ENCODE measurements at regions not wholly inside any gene's neighbourhood (a gene's known extent, or its start where the extent isn't known, plus 50 kb on each side); places are given as distances from the start of the nearest gene placed in this dataset.
"Not testable (repeated sequence)": the region's sequence is repeated elsewhere in the genome, so short reads cannot be mapped to it uniquely, and the experiment has no call there.

DNA sequence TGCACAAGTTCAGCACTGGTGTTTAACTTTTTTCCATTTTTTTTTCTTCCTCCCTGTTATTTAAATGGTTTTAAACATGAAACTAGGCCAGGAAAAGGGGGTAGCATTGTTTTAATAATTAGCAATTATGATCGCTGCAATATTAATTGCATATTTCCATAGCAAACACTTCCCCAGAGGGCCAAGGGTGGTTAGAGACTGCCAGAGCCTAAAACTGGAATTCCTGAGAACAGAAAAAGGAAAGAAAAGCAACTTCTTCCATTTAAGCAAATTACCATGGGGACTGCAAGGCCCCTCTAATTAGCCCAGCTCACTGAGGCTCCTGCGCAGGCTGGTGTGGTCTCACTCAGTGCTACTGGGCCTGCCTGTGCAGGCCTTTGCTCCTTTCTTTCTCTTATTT, 201.5 kb downstream of the SMAD2 start:
- no peak for DNase-seq (ENCODE audit: low read depth in 2 of 2)

DNA sequence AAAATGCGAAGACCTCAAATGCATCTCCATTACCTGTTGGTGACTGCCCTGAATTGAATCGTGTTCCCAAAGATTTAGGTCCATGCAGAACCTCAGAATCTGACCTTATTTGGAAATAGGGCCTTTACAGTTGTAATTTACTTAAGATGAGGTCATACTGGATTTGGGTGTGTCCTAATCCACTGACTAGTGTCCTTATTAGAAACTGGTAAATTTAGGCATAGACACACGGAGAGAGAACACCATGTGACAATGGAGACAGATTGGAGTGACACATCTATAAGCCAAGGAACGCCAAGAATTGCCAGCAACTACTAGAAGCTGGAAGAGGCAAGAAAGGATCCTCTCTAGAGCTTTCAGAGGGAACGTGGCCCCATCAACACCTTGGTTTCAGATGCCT, 203.1 kb downstream of the SMAD2 start:
- DNase-seq (ENCODE audit: low read depth in 2 of 2) = no peak

DNA sequence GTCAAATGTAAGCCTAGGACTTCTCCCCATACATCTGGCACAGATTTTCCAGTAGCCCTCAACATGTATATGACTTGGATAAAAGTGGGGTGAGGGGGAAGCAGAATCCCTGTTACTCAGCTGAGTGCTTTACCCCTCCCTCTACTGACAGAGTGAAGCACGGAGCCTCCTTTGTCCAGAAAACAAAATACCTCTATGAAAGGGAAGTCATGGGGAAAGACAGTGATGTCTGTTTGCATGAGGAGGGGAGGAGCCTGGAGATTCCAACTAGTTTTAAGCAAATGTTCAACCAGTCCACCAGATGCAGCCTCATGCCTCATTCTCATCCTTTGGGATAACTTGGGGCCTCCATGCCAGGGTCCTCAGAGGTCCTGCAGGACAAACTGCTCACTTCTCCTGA, 203.9 kb downstream of the SMAD2 start:
- no peak for DNase-seq (ENCODE audit: low read depth in 2 of 2)

DNA sequence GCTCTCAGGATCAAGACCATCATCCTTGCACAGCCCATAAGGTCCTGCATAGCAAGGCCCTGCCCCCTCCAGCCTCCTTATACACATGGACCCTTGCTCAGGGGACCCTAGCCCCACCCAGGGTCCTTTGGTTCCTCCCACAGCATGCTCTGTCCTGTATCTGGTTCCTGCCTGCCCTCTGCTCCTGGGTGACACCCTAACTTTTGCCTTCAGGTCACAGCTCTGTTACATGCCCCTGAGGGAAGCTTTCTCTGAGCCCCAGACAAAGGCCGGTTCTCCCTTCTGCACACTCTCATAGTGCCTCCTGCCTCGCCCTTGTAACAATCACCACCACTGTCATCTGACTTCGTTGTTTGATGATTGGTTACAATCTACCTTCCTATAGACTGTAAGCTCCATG, 204.8 kb downstream of the SMAD2 start:
- no peak for DNase-seq (ENCODE audit: low read depth in 2 of 2)

DNA sequence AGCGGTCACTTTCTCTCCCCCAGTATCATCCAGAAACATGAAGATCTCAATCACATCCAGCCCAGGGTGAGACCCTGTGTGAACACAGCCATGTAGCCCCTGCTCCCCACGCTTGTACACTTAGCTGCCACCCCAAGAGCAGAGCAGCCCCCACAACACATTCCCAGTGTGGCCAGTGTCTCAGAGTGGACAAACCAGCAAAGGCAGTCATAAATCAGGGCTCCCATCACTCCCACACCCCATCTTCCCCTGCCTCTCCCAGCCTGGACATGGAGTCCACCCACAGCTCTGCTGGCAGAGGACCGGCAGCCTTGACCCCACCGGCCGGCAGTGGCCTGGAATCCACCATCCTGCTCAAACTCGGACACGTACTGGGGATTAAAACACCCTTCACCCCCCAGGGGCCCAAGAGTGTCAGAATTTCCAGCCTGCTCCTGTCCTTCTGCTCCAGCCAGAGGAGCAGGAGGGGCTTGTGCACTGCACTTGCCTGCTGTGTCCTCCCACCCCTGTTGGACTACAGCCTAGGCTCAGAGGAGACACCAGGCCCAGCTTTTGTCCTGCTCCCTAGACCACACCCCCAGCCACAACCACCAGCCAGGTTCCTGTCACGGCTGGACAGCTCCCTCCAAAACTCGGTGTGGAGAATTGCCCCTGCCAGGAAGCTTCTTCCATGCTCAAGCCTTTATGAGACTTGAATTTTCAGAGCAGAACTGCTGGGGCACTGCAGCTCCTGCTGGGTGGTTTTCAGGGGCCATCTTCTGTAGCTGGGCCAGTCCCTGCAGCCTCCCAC, 206.1 kb downstream of the SMAD2 start:
- DNase-seq (ENCODE audit: low read depth in 2 of 2) = no peak

DNA sequence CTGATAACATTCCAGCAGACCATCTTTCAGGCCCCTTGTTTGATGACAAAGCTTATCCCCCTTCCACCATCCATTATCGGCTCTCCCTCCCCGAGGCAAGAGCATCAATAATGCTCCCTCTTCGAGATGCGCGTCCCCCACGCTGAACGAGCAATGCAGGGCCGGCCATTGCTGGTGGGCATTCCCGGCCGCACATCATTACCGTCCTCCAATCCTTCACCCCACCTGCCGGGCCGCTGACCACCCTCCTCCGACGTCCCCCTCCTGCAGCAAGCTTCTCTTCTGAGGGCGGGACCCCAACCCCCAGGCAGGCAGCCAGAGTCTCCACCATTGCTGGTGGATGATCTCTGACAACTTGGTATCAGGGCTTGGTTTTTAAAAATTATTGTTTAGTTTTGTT, 208.6 kb downstream of the SMAD2 start:
- DNase-seq (ENCODE audit: low read depth in 2 of 2) = no peak

DNA sequence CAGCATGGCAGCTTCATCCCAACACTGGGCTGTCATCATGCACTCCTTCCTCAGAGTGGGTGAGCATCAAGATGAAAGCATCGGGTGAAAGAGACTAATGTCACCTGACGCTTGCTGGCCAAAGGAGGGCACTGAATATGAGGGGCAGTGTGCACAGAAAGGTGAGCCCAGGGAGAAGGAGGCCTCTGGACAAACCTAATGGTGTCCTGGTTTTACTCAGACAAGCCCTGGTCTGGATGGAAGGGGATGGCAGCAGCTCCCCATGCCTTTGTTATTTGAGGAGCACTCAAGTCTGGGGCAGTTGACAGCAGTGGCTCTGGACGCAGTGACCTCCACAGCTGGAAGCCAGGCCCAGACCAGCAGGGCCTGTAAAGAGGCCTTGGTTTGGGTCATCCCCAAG, 209.7 kb downstream of the SMAD2 start:
- DNase-seq (ENCODE audit: low read depth in 2 of 2) = no peak

DNA sequence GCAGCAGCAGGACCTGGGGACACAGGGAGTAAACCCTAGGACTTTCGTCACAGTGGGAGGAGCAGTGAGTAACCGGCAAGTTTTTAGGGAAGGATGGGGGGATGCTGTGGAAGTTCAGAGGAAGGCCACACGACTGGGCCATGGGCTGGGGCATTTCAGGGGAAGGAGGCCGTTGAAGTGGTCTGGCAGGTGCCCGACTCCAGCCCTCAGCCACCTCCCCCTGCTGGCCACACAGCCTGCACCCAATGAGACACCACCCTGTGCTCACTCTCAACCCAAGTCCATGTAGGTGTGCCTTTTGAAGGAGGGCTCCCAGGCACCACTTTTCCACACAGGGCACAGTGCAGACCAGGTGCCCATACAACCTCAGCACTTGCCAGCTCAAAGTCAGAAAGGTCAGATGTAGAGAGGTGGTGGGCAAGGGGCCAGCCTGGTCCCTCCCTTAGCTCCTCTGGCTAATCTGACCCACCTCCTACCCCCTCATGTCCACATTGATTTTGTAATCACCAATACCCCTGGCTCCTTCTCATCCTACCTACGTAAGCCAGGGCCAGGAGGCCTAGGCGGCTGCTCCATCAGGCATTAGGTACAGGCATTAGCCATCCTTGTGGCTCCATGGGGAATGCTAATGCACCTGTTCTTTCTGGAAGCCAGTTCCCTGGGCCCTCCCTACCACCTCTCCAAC, 211.2 kb downstream of the SMAD2 start:
- no peak for DNase-seq (ENCODE audit: low read depth in 2 of 2)

DNA sequence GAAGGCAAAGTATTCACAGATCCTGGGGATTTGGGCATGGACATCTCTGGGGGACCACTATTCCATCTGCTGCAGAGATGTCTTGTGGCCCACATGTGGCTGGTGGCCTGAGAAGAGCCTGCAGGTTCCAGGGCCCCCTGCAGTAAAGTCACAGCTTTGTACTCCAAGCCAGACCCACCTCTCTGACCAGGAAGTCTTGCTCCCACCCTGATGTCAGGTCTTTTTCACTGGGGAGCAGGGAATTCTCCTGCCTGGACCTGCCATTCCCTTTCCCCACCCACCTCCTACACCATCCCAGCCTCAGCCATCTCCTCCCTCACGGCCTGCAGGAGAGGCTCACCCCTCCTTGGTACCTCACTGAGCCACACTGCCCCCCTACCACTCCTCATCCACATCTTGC, 211.8 kb downstream of the SMAD2 start:
- no peak for DNase-seq (ENCODE audit: low read depth in 2 of 2)

DNA sequence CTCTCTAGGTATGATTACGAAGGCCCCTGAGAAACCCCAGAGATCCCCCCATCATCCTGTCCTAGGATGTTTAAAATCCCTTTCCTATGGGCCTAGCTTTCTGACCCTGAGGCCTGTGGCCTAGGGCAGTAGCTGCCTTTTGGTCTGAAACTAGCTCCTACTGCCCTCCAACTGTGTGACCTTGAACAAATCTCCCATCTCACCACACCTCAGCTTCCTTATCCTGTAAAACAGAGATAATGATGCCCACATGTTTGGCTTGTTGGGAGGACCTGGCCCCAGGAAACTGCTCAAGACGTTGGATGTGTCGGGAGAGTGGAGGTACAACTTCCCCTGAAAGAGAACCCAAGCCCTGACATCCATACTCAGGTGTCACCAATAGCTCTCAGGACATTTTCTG, 213.2 kb downstream of the SMAD2 start:
- no peak for DNase-seq (ENCODE audit: low read depth in 2 of 2)

DNA sequence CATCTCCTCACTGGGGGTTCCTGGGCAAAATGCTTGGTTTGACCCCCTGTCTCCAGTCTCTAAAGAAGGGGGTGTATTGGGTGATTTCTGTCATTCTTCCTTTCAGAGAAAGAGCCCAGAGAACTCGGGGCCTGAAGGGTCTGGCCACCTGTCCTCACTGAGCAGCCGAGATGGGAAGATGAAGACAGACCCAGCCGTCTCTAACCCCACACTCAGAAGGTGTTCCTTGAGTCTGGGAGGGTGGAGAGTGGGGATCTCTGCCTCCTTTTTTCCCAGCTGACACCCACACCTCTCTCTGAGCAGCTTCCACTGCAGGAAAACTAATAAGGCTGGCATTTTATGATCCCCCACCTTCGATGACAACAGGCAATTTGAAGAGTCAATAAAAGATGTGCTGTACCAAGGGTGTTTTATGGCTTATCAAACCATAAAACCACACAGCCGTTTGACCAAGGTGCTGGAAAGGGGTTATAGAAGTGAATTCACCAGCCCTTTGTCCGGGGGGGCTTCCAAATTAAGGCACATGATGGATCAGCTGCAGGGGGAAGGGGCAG, 213.8 kb downstream of the SMAD2 start:
- no peak for DNase-seq (ENCODE audit: low read depth in 2 of 2)

DNA sequence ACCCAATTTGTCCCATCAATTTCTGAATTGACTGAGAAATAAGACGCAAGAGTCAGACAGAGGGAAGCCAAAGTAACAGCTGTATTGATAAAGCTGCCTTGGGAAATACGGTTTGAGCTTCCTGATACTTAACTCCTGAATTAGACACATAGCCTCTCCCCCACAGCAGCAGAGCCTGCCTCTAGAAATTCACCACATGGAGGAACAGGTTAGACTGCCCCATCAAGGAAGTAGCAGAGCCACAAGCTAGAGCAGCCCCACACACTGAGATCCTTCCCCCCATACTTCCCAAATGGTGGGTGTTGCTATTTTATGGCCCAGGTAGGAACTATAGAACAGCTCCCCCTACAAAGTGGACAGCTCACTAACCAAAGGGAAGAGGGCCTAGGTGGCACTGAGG, 220.0 kb downstream of the SMAD2 start:
- DNase-seq (ENCODE audit: low read depth in 2 of 2) = no peak

DNA sequence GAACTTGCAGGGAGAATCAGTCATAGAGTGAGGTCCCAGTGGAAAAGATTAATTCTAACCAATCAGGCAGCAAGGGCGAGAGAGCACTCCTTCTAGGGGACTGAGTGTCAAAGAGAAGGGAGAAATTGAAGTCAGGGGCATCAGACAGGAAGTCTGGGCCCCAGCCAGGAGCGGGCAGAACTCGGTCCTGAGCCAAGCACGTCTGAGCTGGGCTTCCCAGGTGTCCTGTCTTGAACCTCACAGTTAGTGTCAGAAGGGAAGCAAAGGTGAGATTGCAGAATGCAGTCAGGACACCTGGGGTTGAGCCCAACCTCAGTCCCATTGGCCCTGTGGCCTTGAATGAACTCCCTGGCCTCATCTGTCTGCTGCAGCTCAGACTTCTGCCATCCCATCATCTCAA, 220.9 kb downstream of the SMAD2 start:
- no peak for DNase-seq (ENCODE audit: low read depth in 2 of 2)

DNA sequence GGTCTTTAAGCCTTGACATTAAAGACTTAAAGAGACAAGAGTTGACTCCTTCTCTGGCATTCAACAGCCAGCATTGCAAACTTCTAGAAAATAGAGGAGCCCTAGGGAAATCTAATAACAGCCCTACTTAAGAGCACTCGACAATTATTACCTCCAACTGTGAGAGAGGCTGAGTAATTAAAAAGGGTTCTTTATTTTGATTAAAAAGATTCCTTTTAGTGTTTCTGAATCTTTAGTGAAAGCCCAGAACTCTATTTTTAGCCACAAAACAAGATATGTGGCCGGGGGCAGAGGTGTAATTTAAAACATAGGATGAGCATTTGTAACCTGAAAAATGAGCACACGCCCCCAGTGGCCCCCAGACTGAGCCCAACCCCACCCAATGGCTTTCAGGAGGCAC, 222.3 kb downstream of the SMAD2 start:
- DNase-seq (ENCODE audit: low read depth in 2 of 2) = no peak

DNA sequence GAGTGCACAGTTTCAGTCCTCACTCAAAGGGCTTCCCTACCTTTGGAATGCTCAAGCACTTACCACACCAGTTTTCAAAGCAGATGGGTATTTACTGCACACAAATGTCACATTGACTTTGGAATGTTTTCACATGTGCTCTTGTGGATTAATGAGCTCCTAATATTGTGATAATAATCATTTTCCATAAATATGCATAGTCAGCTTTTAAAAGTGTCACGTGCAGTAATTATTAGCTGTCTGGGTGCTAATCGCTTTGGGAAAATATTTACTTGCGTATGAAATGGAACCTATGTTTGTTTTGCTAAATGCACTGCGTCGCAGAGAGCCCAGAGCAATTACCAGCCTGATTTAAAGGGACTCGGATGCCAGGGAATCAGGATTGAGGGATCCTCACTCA, 229.3 kb downstream of the SMAD2 start:
- DNase-seq (ENCODE audit: low read depth in 2 of 2) = no peak

DNA sequence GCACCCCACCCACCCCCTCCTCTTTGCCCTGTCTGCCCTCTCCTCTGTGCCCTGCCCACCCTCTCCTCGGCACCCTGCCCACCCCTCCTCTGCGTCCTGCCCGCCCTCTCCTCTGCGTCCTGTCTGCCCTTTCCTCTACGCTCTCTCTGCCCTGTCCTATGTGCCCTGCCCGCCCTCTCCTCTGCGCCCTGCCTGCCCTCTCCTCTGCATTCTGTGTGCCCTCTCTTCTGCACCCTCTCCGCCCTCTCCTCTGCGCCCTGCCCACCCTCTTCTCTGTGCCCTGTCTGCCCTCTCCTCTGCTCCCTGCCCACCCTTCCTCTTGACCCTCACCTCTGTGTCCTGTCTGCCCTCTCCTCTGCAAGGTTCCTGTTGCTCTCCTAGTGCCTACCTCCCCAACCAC, 233.6 kb downstream of the SMAD2 start:
- no peak for DNase-seq (ENCODE audit: low read depth in 2 of 2)

DNA sequence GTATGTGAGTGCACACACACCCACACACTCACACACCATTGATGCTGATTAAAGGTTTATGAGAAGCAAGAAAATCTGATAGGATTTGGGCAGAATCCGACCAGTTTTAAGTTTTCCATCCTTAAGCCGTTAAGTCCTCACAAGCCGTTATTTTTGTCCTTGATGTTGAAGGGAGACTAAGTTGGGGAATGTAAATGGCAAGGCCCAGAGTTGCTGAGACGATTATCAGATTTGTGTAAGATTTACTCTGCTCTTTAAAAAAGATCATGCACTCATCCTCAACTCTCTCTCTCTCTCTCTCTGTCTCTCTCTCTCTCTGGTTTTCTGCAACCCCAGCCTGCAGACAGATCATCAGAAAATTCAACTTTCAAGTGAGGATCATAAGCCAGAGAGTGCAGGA, 238.8 kb downstream of the SMAD2 start:
- no peak for DNase-seq (ENCODE audit: low read depth in 2 of 2)

DNA sequence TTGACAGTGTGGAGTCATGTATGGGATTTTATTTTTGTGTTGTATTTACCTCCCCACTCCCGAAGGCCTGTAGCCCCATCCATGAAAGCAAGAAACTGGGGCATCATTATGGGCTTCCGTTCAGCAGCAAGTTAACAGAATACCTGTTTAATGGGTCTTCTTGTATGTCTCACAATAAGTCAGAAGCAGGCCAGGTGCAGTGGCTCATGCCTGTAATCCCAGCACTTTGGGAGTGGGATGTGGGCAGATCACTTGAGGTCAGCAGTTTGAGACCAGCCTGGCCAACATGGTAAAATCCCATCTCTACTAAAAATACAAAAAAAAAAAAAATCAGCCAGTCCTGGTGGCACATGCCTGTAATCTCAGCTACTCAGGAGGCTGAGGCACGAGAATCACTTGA, 239.7 kb downstream of the SMAD2 start:
- DNase-seq (ENCODE audit: low read depth in 2 of 2) = not testable (repeated sequence)

DNA sequence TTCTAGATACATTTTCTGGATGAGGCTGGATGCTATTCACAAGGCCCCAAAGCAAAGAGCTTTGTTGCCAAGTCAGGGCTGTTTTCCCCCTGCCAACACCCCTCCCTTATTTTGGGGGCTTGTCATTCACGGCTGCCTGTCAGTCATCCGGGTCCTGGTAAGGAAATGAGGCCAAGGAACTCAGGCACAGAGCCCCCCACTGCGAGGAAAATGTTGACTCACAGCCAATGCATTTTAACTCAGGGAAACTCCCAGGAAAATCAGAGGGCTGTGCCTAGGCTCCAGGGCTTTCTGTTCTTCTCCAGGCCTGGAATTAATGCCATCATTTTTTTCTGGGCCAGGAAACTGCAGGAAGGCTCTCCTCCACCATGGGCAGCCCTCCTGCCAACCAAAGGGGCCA, 241.1 kb downstream of the SMAD2 start:
- DNase-seq (ENCODE audit: low read depth in 2 of 2) = no peak

DNA sequence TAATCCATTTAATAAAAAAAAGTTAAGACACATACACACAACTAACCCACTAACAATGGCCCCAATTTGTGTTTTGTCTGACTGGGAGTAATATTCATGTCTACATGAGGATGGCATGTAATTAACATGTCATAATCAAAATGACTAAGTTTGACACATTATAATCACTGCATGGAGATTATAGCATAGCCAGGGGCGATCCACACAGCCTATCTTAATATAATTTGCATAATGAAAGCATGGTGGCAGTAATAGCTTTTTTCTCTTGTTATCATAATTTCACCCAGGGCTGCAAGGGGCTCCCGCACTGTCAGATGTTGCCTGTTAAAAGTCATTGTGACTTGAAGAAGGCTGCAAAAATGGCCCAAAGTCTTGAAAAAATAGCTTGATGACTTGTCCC, 243.7 kb downstream of the SMAD2 start:
- no peak for DNase-seq (ENCODE audit: low read depth in 2 of 2)

DNA sequence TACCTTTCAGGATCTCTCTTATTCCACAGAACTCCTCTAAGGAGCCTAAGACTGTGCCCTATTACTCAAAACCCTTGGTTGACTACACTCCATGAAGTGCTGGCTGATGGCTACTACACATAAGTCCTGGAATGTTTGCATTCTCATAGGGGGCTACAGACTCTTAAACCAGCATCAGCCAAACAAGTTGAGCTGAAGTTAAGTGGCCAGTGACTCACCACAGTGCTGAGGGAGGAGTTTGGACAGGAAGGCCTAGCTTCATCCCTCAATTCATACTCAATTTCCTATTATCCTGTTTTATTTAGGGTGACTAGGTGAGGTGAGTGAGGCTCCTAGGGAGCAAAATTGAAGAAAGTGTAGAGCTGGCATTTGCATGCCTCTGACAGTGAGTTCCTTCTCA, 246.7 kb downstream of the SMAD2 start:
- no peak for DNase-seq (ENCODE audit: low read depth in 2 of 2)

DNA sequence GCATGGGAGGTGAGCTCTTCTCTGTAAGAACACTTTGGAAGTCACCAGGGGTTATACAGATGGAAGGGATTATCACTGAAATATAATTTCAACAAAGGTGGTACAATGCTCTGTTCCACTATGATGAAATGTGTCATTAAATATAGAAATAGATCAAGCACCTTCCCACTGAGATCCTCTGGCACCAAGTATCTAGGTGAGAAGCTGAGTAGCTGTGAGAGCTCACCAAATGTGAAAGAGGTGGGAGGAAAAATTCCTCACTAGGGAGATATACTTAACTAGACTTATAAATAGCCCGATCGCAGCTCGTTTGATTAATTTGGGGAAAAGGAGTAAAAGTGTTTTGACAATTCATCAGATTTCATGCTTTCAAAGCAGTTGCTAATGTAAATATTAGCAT, 247.6 kb downstream of the SMAD2 start:
- no peak for DNase-seq (ENCODE audit: low read depth in 2 of 2)

DNA sequence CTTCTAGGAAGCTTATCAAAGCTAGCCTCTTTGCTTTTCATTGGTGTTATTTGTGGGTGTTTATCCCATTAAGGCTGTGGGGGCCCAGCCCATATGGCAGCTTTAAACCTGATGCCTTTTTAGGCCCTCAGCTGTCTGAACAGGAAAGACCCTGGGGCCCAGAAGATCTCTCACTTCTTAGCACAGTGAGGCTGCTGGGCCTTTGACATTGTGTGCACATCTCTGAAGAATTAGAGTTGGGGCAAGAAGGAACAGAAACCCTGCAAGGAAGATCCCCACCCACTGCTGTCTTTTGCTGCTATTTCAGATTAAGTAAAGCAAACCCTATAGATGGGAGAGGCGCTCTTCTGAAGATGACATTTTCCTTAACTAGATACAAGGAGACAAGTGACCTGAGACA, 250.0 kb downstream of the SMAD2 start:
- no peak for DNase-seq (ENCODE audit: low read depth in 2 of 2)

Data from stimulated activated CD8-positive, alpha-beta memory T cell treated with anti-CD3 and anti-CD28 coated beads, Interleukin-7, amount 100 ng/mL, for 1 hour (primary cell).